ENCODE measurements at regions not wholly inside any gene's neighbourhood (a gene's known extent, or its start where the extent isn't known, plus 50 kb on each side); places are given as distances from the start of the nearest gene placed in this dataset.

GRCh38 chr4:161225327-161225726, 938.5 kb downstream of the FSTL5 start:
- no peak for TF ChIP-seq CTCF (conservative IDR thresholded peaks at IDR 0.05; ENCODE audit: low read depth, low read length)
- TF ChIP-seq USF2 (IDR thresholded peaks at IDR 0.05; ENCODE audit: low read depth, low read length) = no peak
- TF ChIP-seq MXI1 (IDR thresholded peaks at IDR 0.05; ENCODE audit: borderline replicate concordance, low read depth, low read length) = no peak
- no peak for TF ChIP-seq NFE2L2 (IDR thresholded peaks at IDR 0.05; ENCODE audit: low read depth, low read length)
- TF ChIP-seq SMC3 (IDR thresholded peaks at IDR 0.05; ENCODE audit: low read depth, low read length) = no peak
- TF ChIP-seq POLR2A (IDR thresholded peaks at IDR 0.05; ENCODE audit: low read depth, low read length) = no peak
- no peak for TF ChIP-seq FOS (IDR thresholded peaks at IDR 0.05; ENCODE audit: low read depth, low read length)
- no peak for TF ChIP-seq RCOR1 (IDR thresholded peaks at IDR 0.05; ENCODE audit: insufficient replicate concordance, low read length)
- TF ChIP-seq MAZ (IDR thresholded peaks at IDR 0.05; ENCODE audit: borderline replicate concordance, low read depth, low read length) = no peak
- TF ChIP-seq CEBPB (IDR thresholded peaks at IDR 0.05; ENCODE audit: low read depth, low read length) = no peak
- no peak for TF ChIP-seq ELK1 (IDR thresholded peaks at IDR 0.05; ENCODE audit: borderline replicate concordance, low read depth, low read length)
- no peak for TF ChIP-seq RAD21 (IDR thresholded peaks at IDR 0.05; ENCODE audit: low read length)
- TF ChIP-seq MAFK (IDR thresholded peaks at IDR 0.05; ENCODE audit: low read depth, low read length) = no peak

Measured in IMR-90 (cell line).